ENCODE measurements at regions not wholly inside any gene's neighbourhood (a gene's known extent, or its start where the extent isn't known, plus 50 kb on each side); places are given as distances from the start of the nearest gene placed in this dataset.

DNA sequence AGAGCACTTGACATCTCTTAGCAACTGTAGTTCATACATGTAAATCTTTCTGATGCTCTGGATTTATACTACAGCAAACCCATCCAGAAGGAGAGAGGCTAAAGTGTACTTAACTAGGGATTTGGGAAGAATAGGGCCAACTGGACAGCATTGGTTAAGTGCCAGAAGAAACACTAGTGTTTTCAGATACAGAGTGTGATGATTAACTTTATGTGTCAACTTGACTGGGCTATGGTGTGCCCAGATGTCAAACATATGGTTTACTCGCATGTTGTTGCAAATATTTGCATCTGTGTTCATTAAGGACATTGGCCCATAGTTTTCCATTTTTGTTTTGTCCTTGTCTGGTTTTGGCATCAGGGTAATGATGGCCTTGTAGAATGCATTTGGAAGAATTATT, 384.7 kb upstream of the KCND2 start:
- H3K4me3 ChIP-seq (ENCODE audit: low read depth, low read length) = no peak overlapping the region
- ChIA-PET CTCF (no interaction called here), POLR2A (no interaction called here)
- H3K27ac ChIP-seq (ENCODE audit: low read depth, low read length) = no peak overlapping the region
- no peaks in the 10 kb centered on the region for H3K9me3 ChIP-seq (ENCODE audit: control insufficient read depth, insufficient read depth, low read length)
- TF ChIP-seq, protein P1, sequence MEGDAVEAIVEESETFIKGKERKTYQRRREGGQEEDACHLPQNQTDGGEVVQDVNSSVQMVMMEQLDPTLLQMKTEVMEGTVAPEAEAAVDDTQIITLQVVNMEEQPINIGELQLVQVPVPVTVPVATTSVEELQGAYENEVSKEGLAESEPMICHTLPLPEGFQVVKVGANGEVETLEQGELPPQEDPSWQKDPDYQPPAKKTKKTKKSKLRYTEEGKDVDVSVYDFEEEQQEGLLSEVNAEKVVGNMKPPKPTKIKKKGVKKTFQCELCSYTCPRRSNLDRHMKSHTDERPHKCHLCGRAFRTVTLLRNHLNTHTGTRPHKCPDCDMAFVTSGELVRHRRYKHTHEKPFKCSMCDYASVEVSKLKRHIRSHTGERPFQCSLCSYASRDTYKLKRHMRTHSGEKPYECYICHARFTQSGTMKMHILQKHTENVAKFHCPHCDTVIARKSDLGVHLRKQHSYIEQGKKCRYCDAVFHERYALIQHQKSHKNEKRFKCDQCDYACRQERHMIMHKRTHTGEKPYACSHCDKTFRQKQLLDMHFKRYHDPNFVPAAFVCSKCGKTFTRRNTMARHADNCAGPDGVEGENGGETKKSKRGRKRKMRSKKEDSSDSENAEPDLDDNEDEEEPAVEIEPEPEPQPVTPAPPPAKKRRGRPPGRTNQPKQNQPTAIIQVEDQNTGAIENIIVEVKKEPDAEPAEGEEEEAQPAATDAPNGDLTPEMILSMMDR (IDR thresholded peaks at IDR 0.05; ENCODE audit: low read depth, low read length) = no peak
- DNase-seq (ENCODE audit: low read depth, low spot score) = no peak
- H3K27me3 ChIP-seq (ENCODE audit: control insufficient read depth, insufficient read depth, low read length) = no peaks in the 10 kb centered on the region

DNA sequence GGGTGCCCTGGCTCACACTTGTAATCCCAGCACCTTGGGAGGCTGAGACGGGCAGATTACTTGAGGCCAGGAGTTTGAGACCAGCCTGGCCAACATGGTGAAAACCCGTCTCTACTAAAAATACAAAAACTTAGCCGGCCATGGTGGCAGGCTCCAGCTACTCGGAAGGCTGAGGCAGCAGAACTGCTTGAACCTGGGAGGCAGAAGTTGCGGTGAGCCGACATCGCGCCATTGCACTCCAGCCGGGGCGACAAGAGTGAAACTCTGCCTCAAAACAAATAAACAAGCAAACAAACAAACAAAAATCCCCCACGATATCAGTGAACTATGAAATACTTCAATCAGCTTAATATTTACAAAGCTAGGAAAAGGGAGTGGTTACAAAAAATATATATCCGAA, 382.3 kb upstream of the KCND2 start:
- ChIA-PET POLR2A (no interaction called here), CTCF (no interaction called here)
- TF ChIP-seq, protein P1 (IDR thresholded peaks at IDR 0.05; ENCODE audit: low read depth, low read length) = no peak
- H3K27ac ChIP-seq (ENCODE audit: low read depth, low read length) = no peak overlapping the region
- DNase-seq (ENCODE audit: low read depth, low spot score) = no peak
- H3K27me3 ChIP-seq (ENCODE audit: control insufficient read depth, insufficient read depth, low read length) = no peaks in the 10 kb centered on the region
- no peak overlapping the region for H3K4me3 ChIP-seq (ENCODE audit: low read depth, low read length)
- H3K9me3 ChIP-seq (ENCODE audit: control insufficient read depth, insufficient read depth, low read length) = no peaks in the 10 kb centered on the region

DNA sequence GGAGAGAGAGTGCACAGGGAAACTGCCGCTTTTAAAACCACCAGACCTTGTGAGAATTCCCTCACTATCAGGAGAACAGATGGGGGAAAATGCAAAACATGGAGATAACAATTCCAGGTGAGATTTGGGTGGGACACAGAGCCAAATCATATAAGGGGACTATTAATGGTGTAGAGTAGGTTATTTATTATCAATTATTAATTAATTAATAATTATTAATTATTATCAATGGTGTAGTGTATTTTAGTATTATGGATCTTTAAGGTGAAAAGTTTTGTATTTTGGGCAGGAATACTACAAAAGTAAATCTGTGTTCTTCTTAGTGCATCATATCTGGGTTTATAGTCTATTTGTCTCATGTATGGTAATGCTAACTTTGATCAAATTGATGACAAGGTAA, 377.7 kb upstream of the KCND2 start:
- no peaks in the 10 kb centered on the region for H3K27me3 ChIP-seq (ENCODE audit: control insufficient read depth, insufficient read depth, low read length)
- ChIA-PET CTCF (no interaction called here), POLR2A (no interaction called here)
- H3K4me3 ChIP-seq (ENCODE audit: low read depth, low read length) = no peak overlapping the region
- no peak overlapping the region for H3K27ac ChIP-seq (ENCODE audit: low read depth, low read length)
- no peaks in the 10 kb centered on the region for H3K9me3 ChIP-seq (ENCODE audit: control insufficient read depth, insufficient read depth, low read length)
- no peak for DNase-seq (ENCODE audit: low read depth, low spot score)
- TF ChIP-seq, protein P1 (IDR thresholded peaks at IDR 0.05; ENCODE audit: low read depth, low read length) = no peak

DNA sequence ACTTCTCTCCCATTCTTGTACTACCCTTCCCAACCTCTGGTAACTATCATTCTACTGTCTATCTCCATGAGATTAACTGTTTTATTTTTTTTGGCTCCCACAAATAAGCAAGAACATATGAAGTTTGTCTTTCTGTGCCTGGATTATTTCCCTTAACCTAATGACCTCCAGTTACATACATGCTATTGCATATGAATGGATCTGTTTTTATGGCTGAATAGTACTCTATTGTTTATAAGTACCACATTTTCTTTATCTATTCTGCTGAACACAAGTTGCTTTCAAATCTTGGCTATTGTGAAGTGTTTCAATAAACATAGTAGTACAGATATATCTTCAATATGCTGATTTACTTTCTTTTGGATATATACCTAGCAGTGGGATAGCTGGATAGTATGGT, 376.6 kb upstream of the KCND2 start:
- Histone ChIP-seq H3K4me3 (ENCODE audit: low read depth, low read length) (no peak overlapping the region), H3K9me3 (ENCODE audit: control insufficient read depth, insufficient read depth, low read length) (no peaks in the 10 kb centered on the region), H3K27me3 (ENCODE audit: control insufficient read depth, insufficient read depth, low read length) (no peaks in the 10 kb centered on the region), H3K27ac (ENCODE audit: low read depth, low read length) (no peak overlapping the region)
- POLR2A ChIA-PET = no interaction called here
- CTCF ChIA-PET = no interaction called here
- DNase-seq (ENCODE audit: low read depth, low spot score) = no peak
- TF ChIP-seq, protein P1 (IDR thresholded peaks at IDR 0.05; ENCODE audit: low read depth, low read length) = no peak

DNA sequence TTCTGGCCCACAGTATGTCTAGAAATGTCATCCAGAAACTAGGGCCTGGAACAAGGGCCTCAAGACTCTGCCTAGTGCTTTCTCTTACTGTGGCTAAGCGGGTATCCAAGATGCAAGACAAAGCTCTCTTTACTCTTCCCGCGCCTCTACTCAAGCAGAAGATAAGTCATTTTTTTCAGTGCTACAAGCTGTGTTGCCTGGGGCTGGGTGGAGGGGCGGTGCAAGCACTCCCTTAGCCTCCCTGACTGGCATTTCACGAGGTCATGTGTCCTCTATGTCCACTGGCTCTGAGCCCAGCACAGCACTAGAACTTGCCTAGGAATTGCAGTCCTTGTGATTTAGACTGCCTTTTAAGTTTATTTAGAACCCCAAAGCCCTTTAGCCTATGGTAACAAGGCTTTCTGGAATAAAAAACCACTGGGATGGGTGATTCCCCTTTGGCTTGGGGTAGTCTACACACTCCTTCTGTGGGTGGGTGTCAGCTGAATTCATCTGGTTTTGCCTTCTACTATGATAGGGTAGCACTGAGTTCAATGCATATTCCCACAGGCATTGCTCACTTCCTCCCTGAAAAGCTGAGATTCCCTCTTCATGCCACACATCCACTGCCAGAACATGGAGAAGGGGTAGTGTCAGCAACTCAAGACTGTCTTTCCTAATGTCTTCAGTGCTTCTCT, 371.8 kb upstream of the KCND2 start:
- Histone ChIP-seq H3K4me3 (ENCODE audit: low read depth, low read length) (no peak overlapping the region), H3K9me3 (ENCODE audit: control insufficient read depth, insufficient read depth, low read length) (no peaks in the 10 kb centered on the region), H3K27me3 (ENCODE audit: control insufficient read depth, insufficient read depth, low read length) (no peaks in the 10 kb centered on the region), H3K27ac (ENCODE audit: low read depth, low read length) (no peak overlapping the region)
- CTCF ChIA-PET = no interaction called here
- no peak for DNase-seq (ENCODE audit: low read depth, low spot score)
- TF ChIP-seq, protein P1 (IDR thresholded peaks at IDR 0.05; ENCODE audit: low read depth, low read length) = no peak
- POLR2A ChIA-PET = no interaction called here

Data from AG04450 (cell line).